ENCODE measurements at regions not wholly inside any gene's neighbourhood (a gene's known extent, or its start where the extent isn't known, plus 50 kb on each side); places are given as distances from the start of the nearest gene placed in this dataset.

DNA sequence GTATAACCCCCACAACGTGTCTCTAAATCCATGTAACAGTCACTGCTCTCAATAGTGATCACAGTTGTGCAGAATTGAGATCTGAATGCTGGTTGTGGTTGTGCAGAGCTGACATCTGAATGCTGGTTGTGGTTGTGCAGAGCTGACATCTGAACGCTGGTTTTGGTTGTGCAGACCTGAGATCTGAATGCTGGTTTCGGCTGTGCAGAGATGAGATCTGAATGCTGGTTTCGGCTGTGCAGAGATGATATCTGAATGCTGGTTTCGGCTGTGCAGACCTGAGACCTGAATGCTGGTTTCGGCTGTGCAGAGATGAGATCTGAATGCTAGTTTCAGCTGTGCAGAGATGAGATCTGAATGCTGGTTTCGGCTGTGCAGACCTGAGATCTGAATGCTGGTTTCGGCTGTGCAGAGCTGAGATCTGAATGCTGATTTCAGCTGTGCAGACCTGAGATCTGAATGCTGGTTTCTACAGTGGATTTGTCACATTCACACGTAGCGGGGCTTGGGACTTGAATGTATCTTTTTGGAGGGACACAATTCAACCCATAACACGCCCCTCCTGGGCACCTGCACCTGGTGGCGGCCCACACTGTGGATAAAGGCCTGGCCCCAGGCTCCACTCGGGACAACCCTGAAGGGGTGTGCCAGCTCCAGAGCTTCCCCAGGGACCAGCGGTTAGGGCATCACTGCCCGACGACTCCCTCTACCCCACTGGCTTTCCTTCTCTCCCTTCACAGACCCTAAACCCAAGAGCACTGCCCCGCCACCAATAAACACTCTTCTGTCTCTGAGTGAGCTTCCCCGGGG is 51.1 kb upstream of the SLC66A3 start:
- peak; percentile 16 for DNase-seq

DNA sequence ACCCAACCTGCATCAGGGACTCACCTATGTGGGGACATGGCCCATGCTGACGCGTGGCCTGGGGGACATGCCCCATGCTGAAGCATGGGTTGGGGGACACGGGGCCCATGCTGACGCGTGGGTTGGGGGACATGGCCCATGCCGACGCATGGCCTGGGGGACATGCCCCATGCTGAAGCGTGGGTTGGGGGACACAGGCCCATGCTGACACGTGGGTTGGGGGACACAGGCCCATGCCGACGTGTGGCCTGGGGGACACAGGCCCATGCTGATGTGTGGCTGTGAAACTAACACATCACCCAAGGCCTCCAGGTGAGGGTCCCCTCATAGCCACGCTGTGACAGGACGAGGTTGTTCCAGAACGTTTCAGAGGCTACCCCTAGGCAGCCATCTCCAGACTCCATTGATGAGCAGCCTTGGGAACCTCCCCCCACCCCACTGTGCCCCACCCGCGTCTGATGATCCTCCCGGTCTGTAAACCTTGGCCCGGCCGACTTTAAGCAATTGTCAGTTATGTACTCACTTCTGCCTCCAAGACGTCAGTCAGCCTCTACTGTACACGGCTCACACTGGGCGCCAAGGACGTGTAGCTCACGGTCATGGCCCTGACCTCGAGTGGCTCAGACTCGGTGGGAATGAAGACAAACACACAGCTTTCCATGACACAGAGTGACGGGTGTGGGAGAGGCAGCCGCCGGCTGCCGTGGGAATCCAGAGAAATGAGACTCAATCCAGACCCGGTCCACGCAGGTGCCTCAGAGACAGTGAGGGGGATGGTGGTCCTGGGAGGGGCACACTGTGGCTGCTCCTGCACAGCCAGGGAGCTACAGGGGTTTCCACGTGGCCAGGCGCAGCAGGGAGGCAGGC is 50.2 kb upstream of the SLC66A3 start:
- no peak for DNase-seq
